HCT116 (cell line): ENCODE measurements at regions not wholly inside any gene's neighbourhood (a gene's known extent, or its start where the extent isn't known, plus 50 kb on each side); places are given as distances from the start of the nearest gene placed in this dataset.

Experiments
- ELF1 ChIP-seq: IDR thresholded peaks from 2 replicates; pipeline ENCODE4 v1.6.1; 2012; ENCODE audit warnings: low read depth, borderline replicate concordance
- EZH2phosphoT487 ChIP-seq: fragments of 200-600 bp; IDR thresholded peaks from 2 replicates; pipeline ENCODE4 v1.6.1; 2018; ENCODE audit warnings: antibody characterized with exemption, borderline replicate concordance
- POLR2A ChIP-seq: IDR thresholded peaks from 2 replicates; pipeline ENCODE4 v1.7.0; 2011; ENCODE audit warnings: borderline replicate concordance; ENCODE audit not compliant: insufficient read depth, insufficient read length; ENCODE audit errors: extremely low read depth
- POLR2AphosphoS5 ChIP-seq: IDR thresholded peaks from 2 replicates; pipeline ENCODE4 v1.6.1; 2011; ENCODE audit warnings: mild to moderate bottlenecking, low read depth, low read length, moderate library complexity
- YY1 ChIP-seq: IDR thresholded peaks from 2 replicates; pipeline ENCODE4 v1.6.1; 2011; ENCODE audit warnings: low read length, low read depth, moderate library complexity, mild to moderate bottlenecking; ENCODE audit not compliant: insufficient replicate concordance; ENCODE audit errors: extremely low read depth
- TF ChIP-seq, protein P1 (sequence below), 3 experiments: fragments of 200-600 bp in 1 of 3; sonication (generic) in 1 of 3; IDR thresholded peaks in 2 of 3; conservative IDR thresholded peaks in 1 of 3; 2 replicates each; pipeline ENCODE4 v1.5.1; 2012 to 2017; ENCODE audit warnings: low read depth in 2 of 3, low read length in 2 of 3, antibody characterized with exemption in 1 of 3, borderline replicate concordance in 1 of 3, control low read depth in 1 of 3, mild to moderate bottlenecking in 1 of 3, mixed read lengths in 1 of 3, mixed run types in 1 of 3, moderate library complexity in 1 of 3; ENCODE audit not compliant: insufficient read depth in 1 of 3
- TF ChIP-seq, protein P2 (sequence below): IDR thresholded peaks from 2 replicates; pipeline ENCODE4 v1.6.1; 2012
- TF ChIP-seq, protein P3 (sequence below): IDR thresholded peaks from 2 replicates; pipeline ENCODE4 v1.6.1; 2012

DNA sequence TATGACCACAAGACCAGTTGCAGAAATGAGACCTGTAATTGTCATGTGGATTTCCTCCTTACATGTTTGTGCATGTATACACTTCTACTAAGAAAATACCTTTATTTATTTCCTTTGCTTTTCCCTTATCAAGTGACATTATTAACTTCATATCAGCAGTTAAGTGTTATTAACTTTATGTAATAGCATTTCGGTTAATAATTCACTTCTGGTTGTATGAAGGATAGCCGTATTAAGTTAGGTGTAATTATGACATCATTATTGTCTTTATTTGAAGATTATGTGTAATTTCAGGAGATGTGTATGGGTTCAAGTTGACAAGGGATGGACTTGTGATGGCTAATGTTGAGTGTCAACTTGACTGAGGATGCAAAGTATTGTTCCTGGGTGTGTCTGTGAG lies 881.2 kb upstream of the ATXN8OS start:
- TF ChIP-seq, protein P1, sequence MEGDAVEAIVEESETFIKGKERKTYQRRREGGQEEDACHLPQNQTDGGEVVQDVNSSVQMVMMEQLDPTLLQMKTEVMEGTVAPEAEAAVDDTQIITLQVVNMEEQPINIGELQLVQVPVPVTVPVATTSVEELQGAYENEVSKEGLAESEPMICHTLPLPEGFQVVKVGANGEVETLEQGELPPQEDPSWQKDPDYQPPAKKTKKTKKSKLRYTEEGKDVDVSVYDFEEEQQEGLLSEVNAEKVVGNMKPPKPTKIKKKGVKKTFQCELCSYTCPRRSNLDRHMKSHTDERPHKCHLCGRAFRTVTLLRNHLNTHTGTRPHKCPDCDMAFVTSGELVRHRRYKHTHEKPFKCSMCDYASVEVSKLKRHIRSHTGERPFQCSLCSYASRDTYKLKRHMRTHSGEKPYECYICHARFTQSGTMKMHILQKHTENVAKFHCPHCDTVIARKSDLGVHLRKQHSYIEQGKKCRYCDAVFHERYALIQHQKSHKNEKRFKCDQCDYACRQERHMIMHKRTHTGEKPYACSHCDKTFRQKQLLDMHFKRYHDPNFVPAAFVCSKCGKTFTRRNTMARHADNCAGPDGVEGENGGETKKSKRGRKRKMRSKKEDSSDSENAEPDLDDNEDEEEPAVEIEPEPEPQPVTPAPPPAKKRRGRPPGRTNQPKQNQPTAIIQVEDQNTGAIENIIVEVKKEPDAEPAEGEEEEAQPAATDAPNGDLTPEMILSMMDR (IDR thresholded peaks at IDR 0.05 in 2 of 3, conservative IDR thresholded peaks at IDR 0.05 in 1 of 3; ENCODE audit: borderline replicate concordance in 1 of 3, insufficient read depth in 1 of 3, low read depth in 2 of 3, low read length in 2 of 3): no peak
- TF ChIP-seq YY1 (no peak), POLR2A (no peak), ELF1 (no peak), POLR2AphosphoS5 (no peak), EZH2phosphoT487 (no peak)
- TF ChIP-seq, protein P2, sequence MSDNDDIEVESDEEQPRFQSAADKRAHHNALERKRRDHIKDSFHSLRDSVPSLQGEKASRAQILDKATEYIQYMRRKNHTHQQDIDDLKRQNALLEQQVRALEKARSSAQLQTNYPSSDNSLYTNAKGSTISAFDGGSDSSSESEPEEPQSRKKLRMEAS: no peak
- TF ChIP-seq, protein P3, sequence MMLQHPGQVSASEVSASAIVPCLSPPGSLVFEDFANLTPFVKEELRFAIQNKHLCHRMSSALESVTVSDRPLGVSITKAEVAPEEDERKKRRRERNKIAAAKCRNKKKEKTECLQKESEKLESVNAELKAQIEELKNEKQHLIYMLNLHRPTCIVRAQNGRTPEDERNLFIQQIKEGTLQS: no peak
